M059J (cell line): ENCODE measurements at regions not wholly inside any gene's neighbourhood (a gene's known extent, or its start where the extent isn't known, plus 50 kb on each side); places are given as distances from the start of the nearest gene placed in this dataset.

Source experiments
- DNase-seq: peaks from one replicate; pipeline ENCODE4 v3.0.0-alpha.2; 2012; ENCODE audit warnings: low read depth

GRCh38 chr5:8241076-8241475 is 372.1 kb downstream of the MTRR start:
- DNase-seq = no peak

DNA sequence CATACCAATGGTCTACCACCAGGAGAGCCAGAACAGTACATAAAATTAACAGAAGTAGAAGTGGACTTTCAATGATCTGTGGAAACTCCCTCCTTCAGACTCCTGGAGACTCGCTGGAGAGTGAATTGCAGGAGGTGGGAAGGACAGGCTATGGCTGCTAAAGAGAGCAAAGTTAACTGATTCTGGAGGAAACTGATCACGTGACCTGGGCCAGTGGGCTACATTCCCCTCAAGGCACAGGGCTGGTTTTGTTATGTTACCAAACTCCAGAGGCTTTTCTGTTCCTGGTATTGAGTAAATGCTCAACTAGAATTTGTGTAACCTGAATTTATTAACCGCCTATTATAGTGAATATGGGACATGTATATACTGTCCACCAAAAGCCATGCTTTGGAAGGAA is 372.6 kb downstream of the MTRR start:
- no peak for DNase-seq

DNA sequence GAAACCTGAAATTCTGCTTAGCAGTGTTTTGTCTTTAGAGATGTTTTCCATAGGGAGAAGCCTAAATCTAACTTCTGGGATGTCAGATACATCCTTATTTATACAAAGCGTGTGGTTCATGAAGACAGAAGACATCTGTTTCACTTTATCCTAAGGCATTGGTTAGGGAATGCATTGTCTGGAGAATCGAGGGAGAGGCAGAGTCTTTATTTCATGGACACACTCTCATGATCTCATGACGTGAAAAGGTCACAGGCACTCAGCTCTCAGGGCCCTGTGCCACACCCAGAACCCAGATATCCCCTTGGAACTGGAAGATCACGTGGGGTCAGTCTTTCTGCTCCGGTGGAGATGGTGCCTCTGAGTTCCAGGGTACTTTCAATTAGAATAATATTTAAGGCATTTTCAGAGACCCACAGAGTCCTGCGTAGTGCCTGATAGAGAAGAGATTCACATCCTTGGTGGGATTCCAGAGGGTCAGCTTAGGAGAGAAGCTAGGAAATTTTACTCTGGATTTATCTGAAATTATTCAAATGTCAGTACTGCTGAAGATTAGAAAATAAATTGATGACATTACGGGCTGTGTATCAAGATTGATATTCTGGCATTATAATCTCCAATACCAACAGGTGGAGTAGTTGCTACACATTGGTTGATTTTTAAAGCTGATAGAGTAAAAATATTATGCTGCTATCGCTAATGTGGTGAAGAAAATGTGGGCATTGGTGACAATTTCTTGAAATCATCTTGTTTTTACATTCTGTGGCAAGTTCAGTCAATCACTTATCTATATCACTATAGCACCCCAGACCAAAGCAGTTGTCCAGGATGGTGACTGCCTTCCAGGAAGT is 378.3 kb downstream of the MTRR start:
- no peak for DNase-seq

DNA sequence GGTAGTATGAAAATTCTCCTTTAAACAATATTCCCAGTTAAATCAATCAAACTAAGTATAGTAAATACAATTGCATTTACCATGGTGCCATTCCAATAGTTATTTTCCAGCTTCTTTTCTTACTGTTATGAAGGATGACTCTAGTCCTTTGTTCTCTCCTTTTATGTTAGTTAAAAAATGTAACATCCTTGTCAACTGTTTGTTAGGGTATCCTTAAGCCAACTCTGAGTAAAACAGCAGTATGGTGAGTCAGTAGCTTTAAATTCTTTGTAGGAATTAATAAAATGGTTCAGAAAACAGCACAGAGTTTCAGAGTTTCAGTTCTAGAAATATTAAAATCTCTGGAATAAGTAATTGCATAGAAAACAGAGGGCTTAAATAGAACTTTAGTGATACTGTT is 384.4 kb downstream of the MTRR start:
- no peak for DNase-seq

DNA sequence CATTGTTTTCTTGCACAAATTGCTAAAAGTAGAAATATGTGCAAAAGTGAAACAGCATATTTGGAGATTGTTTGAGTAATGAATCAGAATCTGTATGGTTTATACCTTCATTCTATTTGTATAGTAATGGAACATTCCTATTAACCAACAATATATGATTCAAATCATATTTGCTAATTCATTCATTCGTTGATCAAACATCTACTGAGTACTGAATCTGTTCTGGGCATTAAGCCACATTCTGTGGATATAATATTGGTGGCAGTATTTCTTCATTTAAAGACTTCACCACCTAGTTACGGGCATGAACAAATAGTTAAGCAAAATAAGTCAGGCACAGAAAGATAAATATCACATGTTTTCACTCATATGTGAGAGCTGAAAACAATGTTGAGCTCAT is 385.7 kb downstream of the MTRR start:
- DNase-seq = no peak

DNA sequence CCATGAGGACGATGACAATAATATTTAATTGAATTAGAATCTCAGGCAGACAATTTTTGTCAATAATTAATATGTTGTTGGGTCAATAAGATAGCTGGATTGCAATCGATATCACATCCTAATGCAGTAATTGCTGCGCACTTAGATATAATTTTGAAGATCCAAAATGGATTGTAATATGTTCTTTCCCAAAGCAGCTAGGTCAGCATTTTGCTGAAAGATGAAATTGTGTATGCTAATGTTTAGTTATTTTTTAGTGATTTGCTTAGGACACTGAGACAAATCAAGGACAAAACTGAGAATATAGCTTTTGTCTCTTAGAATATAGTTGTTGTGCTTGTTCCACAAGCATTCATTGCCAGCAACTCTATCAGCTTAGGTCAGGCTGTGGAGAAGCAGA is 389.9 kb downstream of the MTRR start:
- no peak for DNase-seq

DNA sequence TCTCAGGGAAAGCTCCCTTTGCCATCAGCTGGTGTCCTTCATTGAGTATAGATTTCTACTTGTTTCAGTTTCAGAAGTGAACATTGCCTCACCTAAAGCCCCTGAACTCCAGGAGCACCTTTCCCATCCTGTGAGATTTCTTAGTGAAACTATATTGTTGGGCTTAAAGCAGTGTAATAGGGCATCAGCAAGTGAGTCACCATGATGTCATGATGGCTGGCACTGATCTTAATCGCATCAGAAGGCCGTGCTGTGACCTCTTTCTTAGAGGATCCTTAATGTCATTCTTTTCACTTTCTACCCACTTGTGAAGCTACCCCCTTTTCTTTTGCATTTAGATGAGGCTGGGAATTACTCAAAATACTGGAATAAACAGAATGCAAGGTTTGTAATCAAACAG is 401.3 kb downstream of the MTRR start:
- DNase-seq = peak; percentile 30

DNA sequence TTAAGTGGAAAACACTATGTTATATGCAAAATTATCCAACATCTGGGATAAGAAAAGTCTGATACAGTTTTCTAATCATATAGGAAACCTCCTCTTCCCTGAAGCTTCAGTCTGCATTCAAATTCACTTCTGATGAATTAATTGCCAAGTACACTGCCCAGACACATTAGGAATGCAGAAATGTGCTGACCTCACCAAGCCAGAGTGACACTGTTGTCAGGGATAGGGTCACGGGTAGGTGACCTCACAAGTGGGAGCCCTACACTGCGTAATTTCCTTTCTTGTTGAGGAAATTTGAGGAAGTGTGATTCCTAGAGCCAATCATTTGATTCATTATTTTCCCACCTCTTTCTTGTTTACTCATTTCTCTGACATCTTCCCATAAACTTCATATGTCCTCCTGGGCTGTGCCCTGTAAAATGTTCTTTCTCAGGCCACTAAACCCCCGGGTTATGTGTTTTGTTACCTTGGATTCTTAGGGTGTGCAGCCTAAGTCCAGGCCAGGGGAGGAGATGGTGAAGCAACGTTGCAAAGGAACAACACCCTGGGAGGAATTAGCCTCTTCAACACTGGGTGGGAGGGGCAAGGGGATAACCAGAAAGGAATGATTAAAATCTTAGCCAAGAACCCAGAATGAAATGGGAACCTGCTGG is 411.9 kb downstream of the MTRR start:
- DNase-seq = no peak

- DNase-seq = no peak
These were observed 419.4 kb downstream of the MTRR start for GRCh38 chr5:8288334-8288733.

DNA sequence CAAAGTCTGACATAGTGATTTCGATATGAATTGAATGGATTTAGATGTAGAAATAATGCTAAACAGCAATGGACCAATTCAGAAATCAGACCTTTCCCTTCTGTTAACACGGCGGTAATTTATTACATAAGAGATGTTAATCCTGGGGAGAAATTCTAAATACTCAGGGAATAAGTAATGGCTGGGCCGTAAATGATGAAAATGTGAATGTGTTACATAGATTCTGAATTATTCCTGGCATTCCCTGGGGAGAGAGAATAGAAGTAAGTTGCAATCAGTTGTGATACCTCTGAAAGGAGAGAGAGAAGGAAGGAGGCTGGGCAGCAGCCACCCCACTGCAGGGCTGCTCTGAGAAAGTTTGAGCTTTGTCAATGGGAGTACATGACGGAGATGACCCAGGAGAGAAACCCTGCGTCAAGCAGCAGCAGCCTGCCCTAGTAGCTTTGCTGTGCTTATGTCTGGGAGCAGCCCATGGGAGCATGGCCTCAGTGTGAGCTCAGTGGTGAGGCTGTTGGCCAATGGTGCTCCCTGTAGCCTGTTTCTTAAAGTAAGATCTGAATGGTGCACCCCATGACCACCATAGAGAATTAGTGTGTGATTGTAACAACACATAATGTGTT is 420.1 kb downstream of the MTRR start:
- DNase-seq = no peak

- no peak for DNase-seq
These were observed 420.8 kb downstream of the MTRR start for GRCh38 chr5:8289779-8290178.

DNA sequence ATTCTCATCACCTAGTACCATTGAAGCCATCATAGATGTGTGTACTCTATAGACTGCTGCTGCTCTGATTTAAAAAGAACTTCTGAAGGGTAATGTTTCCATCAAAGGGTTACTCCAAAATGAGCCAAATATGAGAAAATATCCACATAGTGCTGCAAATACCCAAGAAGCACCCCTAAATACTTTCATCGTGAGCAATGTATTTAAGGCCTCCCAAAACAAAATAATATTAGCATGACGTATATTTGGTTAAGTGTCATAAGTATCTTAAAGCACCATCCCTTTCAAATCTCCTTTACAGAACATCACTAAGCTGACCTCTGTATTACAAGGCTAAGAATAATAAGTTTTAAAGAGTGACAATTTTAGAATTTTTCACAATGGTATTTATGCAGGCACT is 421.8 kb downstream of the MTRR start:
- DNase-seq = no peak

DNA sequence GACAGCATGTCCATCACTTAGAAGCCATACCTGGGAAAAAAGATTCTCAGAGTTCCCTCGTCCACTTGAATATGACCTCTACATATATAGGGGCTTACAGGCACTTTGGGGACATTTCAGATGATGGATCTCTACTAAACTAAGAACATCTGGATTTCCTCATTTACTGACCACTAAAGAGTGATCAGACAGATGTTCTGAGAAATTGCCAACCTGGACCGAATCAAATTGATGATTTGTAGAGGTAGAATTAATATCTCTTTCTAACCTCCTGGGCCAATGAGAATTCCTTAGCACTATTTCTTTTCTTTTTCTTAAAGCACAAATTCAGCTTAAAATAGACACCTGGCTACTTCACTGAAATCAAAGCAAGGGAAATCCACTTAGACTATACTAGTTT is 422.7 kb downstream of the MTRR start:
- DNase-seq = no peak

- DNase-seq = no peak
These were observed 426.2 kb downstream of the MTRR start for GRCh38 chr5:8295141-8295540.

GRCh38 chr5:8299716-8300115 is 430.8 kb downstream of the MTRR start:
- DNase-seq = no peak

DNA sequence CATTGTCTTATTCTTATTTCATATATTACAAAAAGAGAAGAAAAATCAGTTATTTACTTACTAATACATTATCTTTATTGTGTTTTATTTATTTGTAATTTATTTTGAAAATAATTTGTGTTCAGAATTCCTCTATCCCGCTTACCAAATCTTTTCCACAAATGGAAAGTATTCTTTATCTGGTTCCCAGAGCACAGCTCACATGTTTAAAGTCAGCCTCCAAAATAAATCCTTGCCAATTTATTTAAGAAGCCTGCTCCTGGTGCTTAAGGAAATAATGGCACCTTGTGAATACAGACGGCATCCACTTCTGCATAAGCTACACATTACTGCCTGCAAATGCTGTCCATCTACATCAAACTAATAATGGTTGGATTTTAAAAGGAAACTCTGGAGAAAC is 435.4 kb downstream of the MTRR start:
- DNase-seq = no peak

GRCh38 chr5:8306288-8306896 is 437.4 kb downstream of the MTRR start:
- DNase-seq = no peak

GRCh38 chr5:8314965-8315364 is 446.0 kb downstream of the MTRR start:
- no peak for DNase-seq

- DNase-seq = no peak
These were observed 447.8 kb downstream of the MTRR start for GRCh38 chr5:8316608-8317280.

GRCh38 chr5:8317335-8317734 is 448.4 kb downstream of the MTRR start:
- no peak for DNase-seq

DNA sequence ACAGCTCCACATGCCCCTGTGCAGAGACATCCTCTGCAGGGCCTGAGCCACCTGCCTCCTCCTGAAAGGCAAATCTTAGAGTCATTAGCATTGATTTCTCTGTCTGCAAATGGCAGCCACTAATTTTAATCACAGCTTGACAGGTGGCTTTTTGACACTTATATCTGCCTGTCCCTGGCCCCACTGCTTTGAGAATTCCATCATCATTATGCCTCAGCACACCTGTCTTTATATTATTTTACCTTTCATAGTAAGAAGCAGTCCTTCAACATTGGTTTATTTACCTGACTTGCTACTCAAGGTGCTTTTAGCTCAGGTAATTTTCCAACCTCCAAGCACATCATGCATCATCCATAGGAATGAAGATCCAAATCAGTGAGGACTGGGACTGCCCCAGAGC is 451.3 kb downstream of the MTRR start:
- no peak for DNase-seq

GRCh38 chr5:8321272-8321671 is 452.3 kb downstream of the MTRR start:
- no peak for DNase-seq
